CD14-positive monocyte (primary cell): ENCODE measurements at regions not wholly inside any gene's neighbourhood (a gene's known extent, or its start where the extent isn't known, plus 50 kb on each side); places are given as distances from the start of the nearest gene placed in this dataset.

Experiments
- DNase-seq, 3 donors: peaks; one replicate each; pipeline ENCODE4 v3.0.0-alpha.2; 2011 to 2022
- H2AFZ ChIP-seq: 2 replicates; pipeline ENCODE4 v1.6.0; 2012; ENCODE audit warnings: mild to moderate bottlenecking, low read depth, low read length, inconsistent platforms; ENCODE audit not compliant: insufficient read depth, poor library complexity, severe bottlenecking
- H3K27ac ChIP-seq, 2 donors: 1 replicate in 1 of 2; 2 replicates in 1 of 2; pipeline ENCODE4 v1.5.1; 2012 to 2013; ENCODE audit warnings: low read length in 2 of 2, control low read depth in 1 of 2, inconsistent platforms in 1 of 2, low read depth in 1 of 2, mild to moderate bottlenecking in 1 of 2
- H3K27me3 ChIP-seq, 2 donors: one replicate each; pipeline versions ENCODE4 v1.6.0 to v1.6.1; 2011 to 2013; ENCODE audit warnings: low read length in 2 of 2; ENCODE audit not compliant: control insufficient read depth in 2 of 2, insufficient read depth in 2 of 2
- H3K36me3 ChIP-seq, 2 donors: replicated peaks in 1 of 2; 1 replicate in 1 of 2; 2 replicates in 1 of 2; pipeline versions ENCODE4 v1.5.1 to v1.6.1; 2012 to 2013; ENCODE audit warnings: low read length in 2 of 2, control low read depth in 1 of 2, inconsistent platforms in 1 of 2, mild to moderate bottlenecking in 1 of 2; ENCODE audit not compliant: insufficient read depth in 2 of 2, control insufficient read depth in 1 of 2
- H3K4me1 ChIP-seq, 2 donors: 1 replicate in 1 of 2; 2 replicates in 1 of 2; pipeline versions ENCODE4 v1.5.1 to v1.6.1; 2012 to 2013; ENCODE audit warnings: low read length in 2 of 2, control low read depth in 1 of 2, inconsistent platforms in 1 of 2, mild to moderate bottlenecking in 1 of 2, moderate library complexity in 1 of 2; ENCODE audit not compliant: insufficient read depth in 2 of 2, control insufficient read depth in 1 of 2
- H3K4me2 ChIP-seq: replicated peaks from 2 replicates; pipeline ENCODE3; 2012; ENCODE audit warnings: low read length, moderate library complexity, mild to moderate bottlenecking; ENCODE audit not compliant: poor library complexity, severe bottlenecking; ENCODE audit errors: extremely low read depth
- H3K4me3 ChIP-seq, 3 experiments: fragments of 200-600 bp in 1 of 3; sonication (generic) in 1 of 3; replicated peaks in 1 of 3; 1 replicate in 2 of 3; 2 replicates in 1 of 3; pipeline ENCODE4 v1.5.1; 2011 to 2013; ENCODE audit warnings: low read length in 3 of 3, mild to moderate bottlenecking in 3 of 3, control low read depth in 2 of 3, low read depth in 2 of 3, inconsistent platforms in 1 of 3, moderate library complexity in 1 of 3
- H3K79me2 ChIP-seq: 2 replicates; pipeline ENCODE4 v1.6.0; 2012; ENCODE audit warnings: mild to moderate bottlenecking, control low read depth, inconsistent platforms, low read length, moderate library complexity; ENCODE audit not compliant: insufficient read depth
- H3K9ac ChIP-seq: 2 replicates; pipeline ENCODE4 v1.6.0; 2017; ENCODE audit warnings: low read length, mild to moderate bottlenecking; ENCODE audit not compliant: insufficient read depth, poor library complexity, severe bottlenecking
- H3K9me3 ChIP-seq, 2 donors: replicated peaks in 1 of 2; 1 replicate in 1 of 2; 2 replicates in 1 of 2; pipeline versions ENCODE4 v1.5.1 to v1.6.1; 2012 to 2013; ENCODE audit warnings: low read length in 2 of 2, control low read depth in 1 of 2; ENCODE audit not compliant: control insufficient read depth in 1 of 2, insufficient read depth in 1 of 2
- H4K20me1 ChIP-seq: 2 replicates; pipeline ENCODE4 v1.6.0; 2012; ENCODE audit warnings: mild to moderate bottlenecking, low read length, control low read depth, moderate library complexity; ENCODE audit not compliant: insufficient read depth
- H3K27ac Mint-ChIP-seq, 7 donors: one replicate each; pipeline ENCODE4 v1.8.0; 2020; ENCODE audit warnings: mild to moderate bottlenecking in 7 of 7, mixed read lengths in 7 of 7, moderate library complexity in 6 of 7, inconsistent platforms in 2 of 7
- H3K27me3 Mint-ChIP-seq, 3 donors: one replicate each; pipeline ENCODE4 v1.8.0; 2021 to 2022; ENCODE audit warnings: low read depth in 3 of 3, mild to moderate bottlenecking in 3 of 3, mixed read lengths in 3 of 3, moderate library complexity in 3 of 3, inconsistent platforms in 1 of 3
- H3K36me3 Mint-ChIP-seq, 2 donors: one replicate each; pipeline ENCODE4 v1.8.0; 2020; ENCODE audit warnings: mixed read lengths in 2 of 2, inconsistent platforms in 1 of 2, mild to moderate bottlenecking in 1 of 2
- H3K4me1 Mint-ChIP-seq: one replicate; pipeline ENCODE4 v1.8.0; 2020; ENCODE audit warnings: mild to moderate bottlenecking, mixed read lengths
- H3K4me3 Mint-ChIP-seq, 2 donors: one replicate each; pipeline ENCODE4 v1.8.0; 2020; ENCODE audit warnings: mild to moderate bottlenecking in 2 of 2, mixed read lengths in 2 of 2, moderate library complexity in 1 of 2
- H3K9me3 Mint-ChIP-seq, 7 donors: one replicate each; pipeline ENCODE4 v1.8.0; 2020 to 2022; ENCODE audit warnings: mixed read lengths in 7 of 7, mild to moderate bottlenecking in 6 of 7, moderate library complexity in 6 of 7, inconsistent platforms in 2 of 7
- WGBS: methylation state at CpG from one replicate; pipeline ENCODE4 v1.1.5; 2013; ENCODE audit warnings: missing lambda C conversion rate; ENCODE audit not compliant: insufficient coverage; 5-methylcytosine and 5-hydroxymethylcytosine counted together
- intact Hi-C, 2 donors: fragments of 100-400 bp; cut with micrococcal nuclease; formaldehyde crosslinking; loops; one replicate each; pipeline versions ENCODE4 v1.15.0 to v1.15.1; 2023
- TF ChIP-seq, protein P1 (sequence below): fragments of 200-600 bp; IDR thresholded peaks from one replicate; pipeline ENCODE4 v1.8.0; 2022; ENCODE audit warnings: antibody characterized with exemption, mild to moderate bottlenecking

DNA sequence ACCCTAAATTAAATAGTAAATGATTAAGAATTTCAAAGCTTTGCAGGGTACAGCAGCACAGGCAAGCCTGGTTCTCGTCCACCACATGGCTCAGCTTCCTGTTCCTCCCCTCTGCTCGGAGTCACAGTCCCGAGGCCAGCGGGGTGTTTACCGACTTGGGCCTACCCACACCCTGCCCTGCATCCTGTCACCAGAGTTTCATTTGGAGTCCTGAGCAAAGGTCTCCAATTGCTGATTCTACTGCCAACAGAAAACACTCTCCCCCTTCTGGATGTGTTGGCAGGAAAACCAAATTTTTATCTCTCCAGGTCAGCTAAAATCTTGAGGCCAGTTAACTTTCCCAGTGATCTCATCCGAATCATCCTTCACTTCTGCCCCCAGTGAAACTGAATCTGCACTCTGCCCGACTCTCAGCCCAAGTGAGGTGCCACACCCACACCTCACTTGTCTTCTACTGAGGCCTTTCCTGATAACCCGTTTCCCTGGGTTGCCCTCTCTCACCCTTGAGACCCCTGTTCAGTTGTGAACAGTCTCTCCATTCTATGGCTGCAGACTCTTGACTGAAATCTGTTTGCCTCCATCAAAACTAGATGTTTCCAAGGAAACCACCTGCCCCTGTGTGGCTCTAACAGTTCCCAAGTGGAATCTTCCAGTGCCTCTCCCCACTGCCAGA, 71.2 kb downstream of the VCPKMT start:
- Histone ChIP-seq H3K9ac (peak overlapping the region; percentile 61), H3K9me3 (no peaks in the 10 kb centered on the region), H3K79me2 (no peaks in the 10 kb centered on the region), H3K27me3 (no peaks in the 10 kb centered on the region), H3K27ac (peak overlapping the region; percentile 94 to 96), H3K4me1 (peaks cover 55 to 62% of the 10 kb centered on the region in 2 donors), H3K4me2 (no peak overlapping the region), H3K36me3 (no peaks in the 10 kb centered on the region), H3K4me3 (no peak overlapping the region), H4K20me1 (no peaks in the 10 kb centered on the region), H2AFZ (peak overlapping the region; percentile 76)
- Mint-ChIP-seq H3K9me3 (peaks cover 0 to 3% (median 0%) of the 10 kb centered on the region in 7 donors), H3K27me3 (peaks cover 0 to 7% (median 0%) of the 10 kb centered on the region in 3 donors), H3K4me3 (no peak overlapping the region), H3K36me3 (peaks cover 16 to 17% of the 10 kb centered on the region in 2 donors), H3K4me1 (peaks cover 58% of the 10 kb centered on the region), H3K27ac (peak overlapping the region; percentile 96 to 99 (median 96))
- whole genome bisulfite sequencing = 3% methylated on average over 8 of the region's 8 CpGs
- TF ChIP-seq, protein P1, sequence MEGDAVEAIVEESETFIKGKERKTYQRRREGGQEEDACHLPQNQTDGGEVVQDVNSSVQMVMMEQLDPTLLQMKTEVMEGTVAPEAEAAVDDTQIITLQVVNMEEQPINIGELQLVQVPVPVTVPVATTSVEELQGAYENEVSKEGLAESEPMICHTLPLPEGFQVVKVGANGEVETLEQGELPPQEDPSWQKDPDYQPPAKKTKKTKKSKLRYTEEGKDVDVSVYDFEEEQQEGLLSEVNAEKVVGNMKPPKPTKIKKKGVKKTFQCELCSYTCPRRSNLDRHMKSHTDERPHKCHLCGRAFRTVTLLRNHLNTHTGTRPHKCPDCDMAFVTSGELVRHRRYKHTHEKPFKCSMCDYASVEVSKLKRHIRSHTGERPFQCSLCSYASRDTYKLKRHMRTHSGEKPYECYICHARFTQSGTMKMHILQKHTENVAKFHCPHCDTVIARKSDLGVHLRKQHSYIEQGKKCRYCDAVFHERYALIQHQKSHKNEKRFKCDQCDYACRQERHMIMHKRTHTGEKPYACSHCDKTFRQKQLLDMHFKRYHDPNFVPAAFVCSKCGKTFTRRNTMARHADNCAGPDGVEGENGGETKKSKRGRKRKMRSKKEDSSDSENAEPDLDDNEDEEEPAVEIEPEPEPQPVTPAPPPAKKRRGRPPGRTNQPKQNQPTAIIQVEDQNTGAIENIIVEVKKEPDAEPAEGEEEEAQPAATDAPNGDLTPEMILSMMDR = no peak
- intact Hi-C loops = no loop called here
- DNase-seq = peak; percentile 89 to 93 (median 90)

DNA sequence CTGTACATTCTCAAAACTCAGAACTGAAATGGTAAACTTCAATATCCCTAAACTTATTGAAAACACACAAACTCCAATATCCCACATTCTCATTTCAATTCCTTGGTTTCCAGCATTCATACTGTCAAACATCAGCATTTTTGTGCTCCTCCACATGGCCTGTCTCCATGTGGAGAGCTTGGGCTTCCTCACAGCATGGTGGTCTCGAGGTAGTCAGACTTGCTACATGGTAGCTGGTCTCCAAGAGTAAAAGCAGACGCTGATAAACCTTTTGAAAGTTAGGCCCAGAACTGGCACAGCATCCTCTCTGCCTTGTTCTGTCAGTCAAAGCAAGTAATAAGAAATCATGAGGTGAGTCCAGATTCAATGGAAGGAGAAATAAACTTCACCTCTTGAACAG, 70.5 kb downstream of the VCPKMT start:
- no peak for DNase-seq
- no peak overlapping the region for H3K4me3 ChIP-seq
- peaks cover 16 to 17% of the 10 kb centered on the region in 2 donors for H3K36me3 Mint-ChIP-seq
- H3K27me3 ChIP-seq = no peaks in the 10 kb centered on the region
- no peaks in the 10 kb centered on the region for H3K36me3 ChIP-seq
- intact Hi-C loops = no loop called here
- WGBS = 100% methylated on average over 1 of the region's 2 CpGs
- H3K79me2 ChIP-seq = no peaks in the 10 kb centered on the region
- H3K27ac Mint-ChIP-seq = peak overlapping the region; percentile 92 to 99 (median 96)
- H3K4me3 Mint-ChIP-seq = no peak overlapping the region
- no peaks in the 10 kb centered on the region for H4K20me1 ChIP-seq
- peak overlapping the region; percentile 61 for H3K9ac ChIP-seq
- TF ChIP-seq, protein P1 = no peak
- H3K27ac ChIP-seq = peak overlapping the region; percentile 94 to 96
- H3K4me2 ChIP-seq = no peak overlapping the region
- peaks cover 0 to 3% (median 0%) of the 10 kb centered on the region in 7 donors for H3K9me3 Mint-ChIP-seq
- H3K4me1 Mint-ChIP-seq = peaks cover 51% of the 10 kb centered on the region
- H3K27me3 Mint-ChIP-seq = peaks cover 0 to 7% (median 0%) of the 10 kb centered on the region in 3 donors
- H3K4me1 ChIP-seq = peaks cover 49 to 55% of the 10 kb centered on the region in 2 donors
- peak overlapping the region; percentile 76 for H2AFZ ChIP-seq
- no peaks in the 10 kb centered on the region for H3K9me3 ChIP-seq
